HEK293 (cell line): ENCODE measurements at regions not wholly inside any gene's neighbourhood (a gene's known extent, or its start where the extent isn't known, plus 50 kb on each side); places are given as distances from the start of the nearest gene placed in this dataset.

Source experiments
- CTCF ChIP-seq: fragments of 450-650 bp; formaldehyde crosslinking; IDR thresholded peaks from 2 replicates; pipeline ENCODE4 v1.5.1; 2016; ENCODE audit warnings: missing biosample characterization, missing genetic modification characterization
- ELK4 ChIP-seq: IDR thresholded peaks from 2 replicates; pipeline ENCODE4 v1.6.1; 2011; ENCODE audit warnings: mild to moderate bottlenecking, low read depth, low read length, borderline replicate concordance
- KLF8 ChIP-seq: fragments of 450-650 bp; formaldehyde crosslinking; IDR thresholded peaks from 2 replicates; pipeline ENCODE4 v1.5.1; 2016; ENCODE audit warnings: missing biosample characterization, missing genetic modification characterization
- REST ChIP-seq: fragments of 450-650 bp; formaldehyde crosslinking; IDR thresholded peaks from 2 replicates; pipeline ENCODE4 v1.5.1; 2016; ENCODE audit warnings: missing biosample characterization, missing genetic modification characterization
- ZNF274 ChIP-seq, 2 experiments: fragments of 200-500 bp in 1 of 2; fragments of 450-650 bp in 1 of 2; sonication (Bioruptor generic) in 1 of 2; formaldehyde crosslinking in 1 of 2; IDR thresholded peaks; 2 replicates each; pipeline versions ENCODE4 v1.5.1 to v1.6.1; 2014 to 2016; ENCODE audit warnings: borderline replicate concordance in 1 of 2, inconsistent platforms in 1 of 2, low read length in 1 of 2, missing biosample characterization in 1 of 2, missing genetic modification characterization in 1 of 2
- ZNF530 ChIP-seq: fragments of 450-650 bp; formaldehyde crosslinking; IDR thresholded peaks from 2 replicates; pipeline ENCODE4 v1.5.1; 2016; ENCODE audit warnings: low read depth, missing biosample characterization, missing genetic modification characterization

- TF ChIP-seq CTCF (tag by site-specific recombination) (no peak), ZNF530 (tag by site-specific recombination) (no peak), REST (tag by site-specific recombination) (no peak), ZNF274 (IDR thresholded peaks at IDR 0.05; ENCODE audit: low read length) (no peak), ZNF274 (tag by site-specific recombination; IDR thresholded peaks at IDR 0.05; ENCODE audit: borderline replicate concordance) (no peak), ELK4 (no peak), KLF8 (tag by site-specific recombination) (no peak)
Measured at GRCh38 chr3:35524856-35525255, 114.5 kb upstream of the ARPP21 start.
